ENCODE measurements at regions not wholly inside any gene's neighbourhood (a gene's known extent, or its start where the extent isn't known, plus 50 kb on each side); places are given as distances from the start of the nearest gene placed in this dataset.

- Histone ChIP-seq H4K20me1 (replicated peaks in 1 of 2; ENCODE audit: control insufficient read depth in 1 of 2, insufficient read depth in 2 of 2, low read length in 2 of 2) (peaks cover 0 to 2% of the 10 kb centered on the region in 2 experiments), H3K56ac (replicated peaks; ENCODE audit: insufficient read length, low read depth, low read length) (no peak overlapping the region), H2BK120ac (replicated peaks; ENCODE audit: low read depth, low read length) (no peak overlapping the region), H4K8ac (ENCODE audit: extremely low read depth, insufficient read depth, low read length) (no peak overlapping the region), H3K4ac (replicated peaks; ENCODE audit: insufficient read length, low read depth, low read length) (no peak overlapping the region), H3K18ac (ENCODE audit: extremely low read depth, low read length) (no peak overlapping the region), H2BK12ac (ENCODE audit: low read depth, low read length) (no peak overlapping the region), H3K23me2 (ENCODE audit: low read depth, low read length) (peaks cover 3% of the 10 kb centered on the region; the same call in 1 of the 2 replicates), H3K4me2 (ENCODE audit: insufficient read depth in 1 of 2, low read depth in 2 of 2, low read length in 2 of 2) (no peak overlapping the region), H2BK15ac (ENCODE audit: low read length) (no peak overlapping the region), H3K27ac (ENCODE audit: low read depth, low read length) (no peak overlapping the region), H3K79me1 (ENCODE audit: low read depth, low read length) (no peaks in the 10 kb centered on the region), H2AFZ (ENCODE audit: low read length) (no peak overlapping the region), H2AK5ac (ENCODE audit: low read depth, low read length) (no peak overlapping the region), H3K79me2 (ENCODE audit: control insufficient read depth in 1 of 2, insufficient read depth in 2 of 2, low read length in 2 of 2) (no peaks in the 10 kb centered on the region), H2BK20ac (ENCODE audit: low read length) (no peak overlapping the region), H3K9ac (replicated peaks in 1 of 4; ENCODE audit: extremely low read depth in 1 of 4, low read depth in 3 of 4, low read length in 3 of 4) (no peak overlapping the region), H3K4me3 (ENCODE audit: extremely low read depth in 1 of 4, insufficient read depth in 2 of 4, low read depth in 3 of 4, low read length in 4 of 4) (no peak overlapping the region), H4K91ac (replicated peaks; ENCODE audit: insufficient read length, low read length) (no peak overlapping the region), H4K5ac (ENCODE audit: insufficient read length, low read depth, low read length) (no peak overlapping the region), H3K36me3 (ENCODE audit: control insufficient read depth in 2 of 4, insufficient read depth in 4 of 4, low read length in 3 of 4) (no peaks in the 10 kb centered on the region), H3K23ac (ENCODE audit: insufficient read length) (no peak overlapping the region), H3K4me1 (replicated peaks in 1 of 4; ENCODE audit: control insufficient read depth in 3 of 4, insufficient read depth in 4 of 4, low read length in 3 of 4) (no peaks in the 10 kb centered on the region), H3K27me3 (replicated peaks in 1 of 4; ENCODE audit: control insufficient read depth in 3 of 4, extremely low read depth in 1 of 4, insufficient read depth in 3 of 4, low read length in 3 of 4) (no peaks in the 10 kb centered on the region), H3K9me3 (ENCODE audit: insufficient read depth in 2 of 2, low read depth in 1 of 2, low read length in 1 of 2) (peaks cover 45 to 73% of the 10 kb centered on the region in 2 experiments; a peak in 3 of 4 replicates), H2BK5ac (ENCODE audit: low read depth, low read length) (no peak overlapping the region), H3K14ac (ENCODE audit: insufficient read length) (no peak overlapping the region)
- POLR2A ChIA-PET (ENCODE audit: partially characterized antibody) = no interaction called here
- DNase-seq (ENCODE audit: low read depth in 1 of 2, low spot score in 2 of 2) = no peak
- CTCF ChIA-PET (ENCODE audit: partially characterized antibody) = no interaction called here
- WGBS, 2 experiments (ENCODE audit: extremely low coverage in 1 of 2, insufficient coverage in 1 of 2, insufficient read length in 1 of 2, insufficient replicate concordance in 2 of 2, low coverage in 1 of 2, low lambda C conversion rate in 2 of 2, missing lambda C conversion rate in 1 of 2) = 73% methylated on average over 8 of the region's 8 CpGs; no CpG with 5 or more reads in 1 of the 2 experiments
- no peak for FAIRE-seq
- TF ChIP-seq CEBPB (IDR thresholded peaks at IDR 0.05; ENCODE audit: low read depth, low read length) = no peak
- no peak for TF ChIP-seq CTCF (IDR thresholded peaks at IDR 0.05; ENCODE audit: control extremely low read depth in 1 of 3, insufficient read depth in 1 of 3, low read depth in 1 of 3, low read length in 3 of 3)
- TF ChIP-seq EGR1 (IDR thresholded peaks at IDR 0.05; ENCODE audit: borderline replicate concordance, low read depth, low read length) = no peak
- TF ChIP-seq POLR2A (IDR thresholded peaks at IDR 0.05; ENCODE audit: control extremely low read depth in 1 of 2, low read depth in 2 of 2, low read length in 2 of 2) = no peak
- no peak for TF ChIP-seq SIX5 (IDR thresholded peaks at IDR 0.05; ENCODE audit: low read depth, low read length)
- no peak for TF ChIP-seq SP2 (IDR thresholded peaks at IDR 0.05; ENCODE audit: low read length)
- TF ChIP-seq SP4 (IDR thresholded peaks at IDR 0.05; ENCODE audit: low read length) = no peak
- no peak for TF ChIP-seq ZNF274 (IDR thresholded peaks at IDR 0.05; ENCODE audit: borderline replicate concordance, extremely low read depth, low read length)
- TF ChIP-seq JUN (IDR thresholded peaks at IDR 0.05; ENCODE audit: low read depth, low read length) = no peak
- no peak for TF ChIP-seq HDAC2 (IDR thresholded peaks at IDR 0.05; ENCODE audit: borderline replicate concordance in 1 of 2, low read depth in 2 of 2, low read length in 2 of 2)
- no peak for TF ChIP-seq E2F6 (IDR thresholded peaks at IDR 0.05)
Observed at GRCh38 chr12:38123566-38124246, 192.9 kb upstream of the ALG10B start.
